Hepatocyte (in vitro differentiated cells): ENCODE measurements at regions not wholly inside any gene's neighbourhood (a gene's known extent, or its start where the extent isn't known, plus 50 kb on each side); places are given as distances from the start of the nearest gene placed in this dataset.

Source experiments
- DNase-seq: peaks from one replicate; pipeline ENCODE4 v3.0.0-alpha.2; 2016; ENCODE audit warnings: low spot score
- H2AFZ ChIP-seq: fragments of 200-600 bp; sonication (generic); 2 replicates; pipeline ENCODE4 v1.6.0; 2016; ENCODE audit warnings: antibody characterized with exemption, mild to moderate bottlenecking
- H3K27ac ChIP-seq: fragments of 200-600 bp; sonication (generic); 2 replicates; pipeline ENCODE4 v1.5.1; 2016; ENCODE audit warnings: mild to moderate bottlenecking
- H3K27me3 ChIP-seq: fragments of 200-600 bp; sonication (generic); 2 replicates; pipeline ENCODE4 v1.6.1; 2016
- H3K36me3 ChIP-seq: fragments of 200-600 bp; sonication (generic); replicated peaks from 2 replicates; pipeline ENCODE4 v1.5.1; 2016; ENCODE audit warnings: low read depth; ENCODE audit not compliant: insufficient read depth
- H3K4me1 ChIP-seq: fragments of 200-600 bp; sonication (generic); 2 replicates; pipeline ENCODE4 v1.5.1; 2016; ENCODE audit warnings: mild to moderate bottlenecking, moderate library complexity; ENCODE audit not compliant: insufficient read depth
- H3K4me2 ChIP-seq: fragments of 200-600 bp; sonication (generic); 2 replicates; pipeline ENCODE4 v1.6.0; 2016
- H3K4me3 ChIP-seq: fragments of 200-600 bp; sonication (generic); 2 replicates; pipeline ENCODE4 v1.5.1; 2016; ENCODE audit warnings: mild to moderate bottlenecking
- H3K79me2 ChIP-seq: fragments of 200-600 bp; sonication (generic); 2 replicates; pipeline ENCODE4 v1.6.0; 2017; ENCODE audit warnings: mild to moderate bottlenecking
- H3K9me2 ChIP-seq: fragments of 200-600 bp; sonication (generic); replicated peaks from 2 replicates; pipeline ENCODE4 v1.6.0; 2017; ENCODE audit warnings: mild to moderate bottlenecking; ENCODE audit not compliant: insufficient read depth
- H3K9me3 ChIP-seq: fragments of 200-600 bp; sonication (generic); 2 replicates; pipeline ENCODE4 v1.5.1; 2016; ENCODE audit warnings: low read depth, mild to moderate bottlenecking
- H4K20me1 ChIP-seq: fragments of 200-600 bp; sonication (generic); 2 replicates; pipeline ENCODE4 v1.6.0; 2016; ENCODE audit warnings: mild to moderate bottlenecking; ENCODE audit not compliant: insufficient read depth, poor library complexity, severe bottlenecking
- EZH2 ChIP-seq: fragments of 200-600 bp; sonication (generic); IDR thresholded peaks from 2 replicates; pipeline ENCODE4 v1.6.1; 2016; ENCODE audit warnings: antibody characterized with exemption, mild to moderate bottlenecking, borderline replicate concordance
- EZH2phosphoT487 ChIP-seq: fragments of 200-600 bp; sonication (generic); IDR thresholded peaks from one replicate; pipeline ENCODE4 v1.6.1; 2018; ENCODE audit warnings: antibody characterized with exemption, mild to moderate bottlenecking, low read depth, moderate library complexity; ENCODE audit not compliant: unreplicated experiment, severe bottlenecking
- WGBS: methylation state at CpG from one replicate; pipeline ENCODE4 v1.1.6; 2016; ENCODE audit warnings: low lambda C conversion rate; ENCODE audit errors: missing lambda C conversion rate; 5-methylcytosine and 5-hydroxymethylcytosine counted together
- TF ChIP-seq, protein P1 (sequence below): fragments of 200-600 bp; sonication (generic); IDR thresholded peaks from 2 replicates; pipeline ENCODE4 v1.5.1; 2016; ENCODE audit warnings: antibody characterized with exemption, mild to moderate bottlenecking; ENCODE audit not compliant: poor library complexity

- WGBS: 91% methylated on average over 6 of the region's 6 CpGs
- Histone ChIP-seq H3K4me2 (no peak overlapping the region), H3K36me3 (no peaks in the 10 kb centered on the region), H3K27ac (no peak overlapping the region), H3K9me2 (no peaks in the 10 kb centered on the region), H2AFZ (no peak overlapping the region), H3K4me3 (no peak overlapping the region), H3K4me1 (no peaks in the 10 kb centered on the region), H3K79me2 (no peaks in the 10 kb centered on the region), H3K9me3 (no peaks in the 10 kb centered on the region), H3K27me3 (no peaks in the 10 kb centered on the region), H4K20me1 (no peaks in the 10 kb centered on the region)
- no peak for DNase-seq
- TF ChIP-seq, protein P1, sequence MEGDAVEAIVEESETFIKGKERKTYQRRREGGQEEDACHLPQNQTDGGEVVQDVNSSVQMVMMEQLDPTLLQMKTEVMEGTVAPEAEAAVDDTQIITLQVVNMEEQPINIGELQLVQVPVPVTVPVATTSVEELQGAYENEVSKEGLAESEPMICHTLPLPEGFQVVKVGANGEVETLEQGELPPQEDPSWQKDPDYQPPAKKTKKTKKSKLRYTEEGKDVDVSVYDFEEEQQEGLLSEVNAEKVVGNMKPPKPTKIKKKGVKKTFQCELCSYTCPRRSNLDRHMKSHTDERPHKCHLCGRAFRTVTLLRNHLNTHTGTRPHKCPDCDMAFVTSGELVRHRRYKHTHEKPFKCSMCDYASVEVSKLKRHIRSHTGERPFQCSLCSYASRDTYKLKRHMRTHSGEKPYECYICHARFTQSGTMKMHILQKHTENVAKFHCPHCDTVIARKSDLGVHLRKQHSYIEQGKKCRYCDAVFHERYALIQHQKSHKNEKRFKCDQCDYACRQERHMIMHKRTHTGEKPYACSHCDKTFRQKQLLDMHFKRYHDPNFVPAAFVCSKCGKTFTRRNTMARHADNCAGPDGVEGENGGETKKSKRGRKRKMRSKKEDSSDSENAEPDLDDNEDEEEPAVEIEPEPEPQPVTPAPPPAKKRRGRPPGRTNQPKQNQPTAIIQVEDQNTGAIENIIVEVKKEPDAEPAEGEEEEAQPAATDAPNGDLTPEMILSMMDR: no peak
- TF ChIP-seq EZH2: no peak
- TF ChIP-seq EZH2phosphoT487: no peak
Measured at GRCh38 chr12:126198966-126199692, 1133.9 kb downstream of the AACS start.

DNA sequence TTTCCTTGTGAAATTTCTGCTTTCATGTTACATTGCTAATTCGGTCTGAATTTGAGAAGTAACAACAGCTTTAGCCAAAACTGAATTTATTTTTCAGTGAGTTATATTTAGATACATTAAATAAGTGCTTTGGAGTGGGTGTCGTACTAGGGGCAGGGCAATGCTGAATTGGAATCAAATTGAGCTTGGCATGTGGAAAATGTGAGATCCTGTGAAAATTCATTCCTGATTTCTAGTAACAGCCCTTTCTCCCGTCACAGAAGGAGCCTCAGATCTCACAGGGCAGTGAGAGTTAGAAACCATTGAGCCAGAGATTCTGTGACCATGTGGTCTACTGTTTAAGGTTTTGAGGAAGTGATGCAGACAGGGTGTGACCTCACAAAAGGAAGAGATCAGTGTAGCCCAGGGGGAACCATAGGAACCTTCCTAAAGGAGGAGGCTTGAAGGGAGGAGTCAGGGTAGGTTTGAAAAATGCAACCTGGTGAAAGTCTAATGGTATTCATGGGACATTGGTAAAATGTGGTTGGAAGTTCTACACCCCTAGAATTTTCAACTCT lies 1136.8 kb downstream of the AACS start:
- WGBS: 79% methylated on average over 3 of the region's 3 CpGs
- Histone ChIP-seq H3K27ac (no peak overlapping the region), H3K36me3 (no peaks in the 10 kb centered on the region), H3K4me2 (no peak overlapping the region), H3K4me1 (no peaks in the 10 kb centered on the region), H3K79me2 (no peaks in the 10 kb centered on the region), H3K27me3 (no peaks in the 10 kb centered on the region), H4K20me1 (no peaks in the 10 kb centered on the region), H2AFZ (no peak overlapping the region), H3K9me2 (no peaks in the 10 kb centered on the region), H3K4me3 (no peak overlapping the region), H3K9me3 (no peaks in the 10 kb centered on the region)
- DNase-seq: no peak
- TF ChIP-seq EZH2 (no peak), EZH2phosphoT487 (no peak)
- TF ChIP-seq, protein P1: no peak

- H3K9me3 ChIP-seq: no peaks in the 10 kb centered on the region
- no peak for TF ChIP-seq EZH2phosphoT487
- no peak for TF ChIP-seq EZH2
- TF ChIP-seq, protein P1: no peak
- H3K79me2 ChIP-seq: no peaks in the 10 kb centered on the region
- 64% methylated on average over 3 of the region's 3 CpGs for WGBS
- DNase-seq: no peak
- H3K36me3 ChIP-seq: no peaks in the 10 kb centered on the region
- no peaks in the 10 kb centered on the region for H3K4me1 ChIP-seq
- H3K9me2 ChIP-seq: no peaks in the 10 kb centered on the region
- no peak overlapping the region for H2AFZ ChIP-seq
- H3K27ac ChIP-seq: no peak overlapping the region
- no peaks in the 10 kb centered on the region for H3K27me3 ChIP-seq
- no peaks in the 10 kb centered on the region for H4K20me1 ChIP-seq
- no peak overlapping the region for H3K4me2 ChIP-seq
- H3K4me3 ChIP-seq: no peak overlapping the region
Measured at GRCh38 chr12:126204326-126204725, 1139.1 kb downstream of the AACS start.
